ENCODE measurements at regions not wholly inside any gene's neighbourhood (a gene's known extent, or its start where the extent isn't known, plus 50 kb on each side); places are given as distances from the start of the nearest gene placed in this dataset.

DNA sequence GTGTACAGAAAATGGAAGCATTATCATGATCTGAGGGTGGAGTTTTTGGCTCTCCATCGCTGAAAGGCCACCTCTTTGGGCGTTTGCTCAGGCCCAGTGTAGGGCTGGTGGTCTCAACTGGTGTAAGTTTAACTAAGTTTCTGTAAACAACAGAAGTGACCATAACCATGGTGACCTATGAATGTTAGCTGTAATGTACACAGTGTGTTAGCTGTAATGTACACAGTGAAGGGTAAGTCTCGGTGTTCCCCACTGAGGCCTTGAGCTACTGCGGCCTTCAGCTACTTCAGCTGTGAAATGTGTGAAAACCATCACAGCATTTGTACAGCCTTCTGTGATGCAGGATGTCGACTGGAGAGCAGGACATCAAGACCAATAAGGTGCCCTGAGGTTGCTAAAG, 185.2 kb downstream of the MYLK4 start:
- no peak for ATAC-seq

DNA sequence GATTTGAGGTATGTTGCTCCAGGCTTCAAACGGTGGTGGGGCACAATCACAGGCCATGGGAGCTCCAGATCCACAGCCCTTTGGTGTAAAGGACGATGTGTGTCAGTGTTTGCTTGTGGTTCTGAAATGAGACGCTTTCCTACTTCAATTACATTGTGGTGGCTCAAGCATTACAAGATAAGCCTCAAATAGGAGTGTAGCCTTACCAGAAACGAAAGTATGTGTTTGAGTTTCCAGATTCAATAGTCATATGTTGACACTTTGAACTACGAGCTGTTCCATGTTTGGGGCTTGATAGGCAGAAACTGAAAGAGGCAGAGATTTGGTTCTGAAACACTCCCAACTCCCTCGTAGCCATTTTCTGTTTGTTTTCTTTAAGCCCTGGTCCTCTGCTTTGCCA, 187.1 kb downstream of the MYLK4 start:
- H3K9me3 ChIP-seq = no peaks in the 10 kb centered on the region
- H3K36me3 ChIP-seq = no peaks in the 10 kb centered on the region
- no peak overlapping the region for H3K4me3 ChIP-seq
- TF ChIP-seq, protein P1, sequence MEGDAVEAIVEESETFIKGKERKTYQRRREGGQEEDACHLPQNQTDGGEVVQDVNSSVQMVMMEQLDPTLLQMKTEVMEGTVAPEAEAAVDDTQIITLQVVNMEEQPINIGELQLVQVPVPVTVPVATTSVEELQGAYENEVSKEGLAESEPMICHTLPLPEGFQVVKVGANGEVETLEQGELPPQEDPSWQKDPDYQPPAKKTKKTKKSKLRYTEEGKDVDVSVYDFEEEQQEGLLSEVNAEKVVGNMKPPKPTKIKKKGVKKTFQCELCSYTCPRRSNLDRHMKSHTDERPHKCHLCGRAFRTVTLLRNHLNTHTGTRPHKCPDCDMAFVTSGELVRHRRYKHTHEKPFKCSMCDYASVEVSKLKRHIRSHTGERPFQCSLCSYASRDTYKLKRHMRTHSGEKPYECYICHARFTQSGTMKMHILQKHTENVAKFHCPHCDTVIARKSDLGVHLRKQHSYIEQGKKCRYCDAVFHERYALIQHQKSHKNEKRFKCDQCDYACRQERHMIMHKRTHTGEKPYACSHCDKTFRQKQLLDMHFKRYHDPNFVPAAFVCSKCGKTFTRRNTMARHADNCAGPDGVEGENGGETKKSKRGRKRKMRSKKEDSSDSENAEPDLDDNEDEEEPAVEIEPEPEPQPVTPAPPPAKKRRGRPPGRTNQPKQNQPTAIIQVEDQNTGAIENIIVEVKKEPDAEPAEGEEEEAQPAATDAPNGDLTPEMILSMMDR (IDR thresholded peaks at IDR 0.05) = no peak
- ATAC-seq (peak; percentile 92), DNase-seq (peak in 1 of 4 donors; percentile 34)
- peaks cover 0 to 6% of the 10 kb centered on the region in 2 donors for H3K4me1 ChIP-seq
- no peaks in the 10 kb centered on the region for H3K27me3 ChIP-seq
- intact Hi-C loops (cut with DNase I) = no loop called here
- H3K27ac ChIP-seq = peak overlapping the region in 1 of 2 donors; percentile 53

More for the DNA sequence above, 185.2 kb downstream of the MYLK4 start:
- Histone ChIP-seq H3K27ac (no peak overlapping the region), H3K36me3 (no peaks in the 10 kb centered on the region), H3K4me1 (peaks cover 0 to 6% of the 10 kb centered on the region in 2 donors), H3K27me3 (no peaks in the 10 kb centered on the region), H3K9me3 (no peaks in the 10 kb centered on the region), H3K4me3 (no peak overlapping the region)
- intact Hi-C loops (cut with DNase I) = no loop called here
- DNase-seq = no peak
- TF ChIP-seq, protein P1 (IDR thresholded peaks at IDR 0.05) = no peak

DNA sequence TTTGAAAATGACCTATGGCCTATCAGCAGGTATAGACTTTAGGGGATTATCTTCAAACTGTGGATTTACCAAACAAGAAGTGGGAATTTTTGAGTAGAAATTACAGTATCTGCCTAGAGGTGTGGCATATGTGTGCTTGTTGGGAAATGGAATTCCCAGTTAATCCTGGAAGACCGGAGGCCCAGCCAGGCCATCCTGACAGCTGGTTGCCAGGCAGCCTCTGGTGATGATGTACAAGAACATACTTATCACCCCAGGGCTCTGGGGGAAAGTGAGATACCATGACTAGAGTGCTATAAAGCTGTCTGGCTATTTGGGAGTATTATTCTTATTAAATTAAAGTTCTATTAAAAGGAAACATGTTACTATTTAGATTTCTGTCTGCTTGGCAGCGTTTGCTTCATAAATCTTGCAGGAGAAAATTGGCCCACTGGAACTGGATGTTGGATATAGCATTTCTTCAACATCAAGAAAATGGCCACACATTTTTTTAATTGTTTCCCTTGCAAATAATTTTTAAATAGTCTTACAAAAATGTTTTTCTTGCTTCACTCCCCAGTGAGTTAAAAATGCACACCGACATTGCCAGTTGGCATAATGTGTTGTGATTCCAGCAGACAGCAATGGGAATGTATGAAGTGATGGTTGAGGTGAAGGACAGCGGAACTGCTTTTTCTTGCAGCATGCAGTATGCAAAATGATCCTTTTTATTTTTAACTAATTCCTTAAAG, 187.8 kb downstream of the MYLK4 start:
- H3K27me3 ChIP-seq = no peaks in the 10 kb centered on the region
- no peaks in the 10 kb centered on the region for H3K36me3 ChIP-seq
- H3K4me1 ChIP-seq = peaks cover 0 to 6% of the 10 kb centered on the region in 2 donors
- H3K27ac ChIP-seq = no peak overlapping the region
- no peak overlapping the region for H3K4me3 ChIP-seq
- ATAC-seq (peak; percentile 25), DNase-seq (peak in 2 of 4 donors; percentile 54 to 60)
- TF ChIP-seq, protein P1 (IDR thresholded peaks at IDR 0.05) = no peak
- intact Hi-C loops (cut with DNase I) = no loop called here
- H3K9me3 ChIP-seq = no peaks in the 10 kb centered on the region

DNA sequence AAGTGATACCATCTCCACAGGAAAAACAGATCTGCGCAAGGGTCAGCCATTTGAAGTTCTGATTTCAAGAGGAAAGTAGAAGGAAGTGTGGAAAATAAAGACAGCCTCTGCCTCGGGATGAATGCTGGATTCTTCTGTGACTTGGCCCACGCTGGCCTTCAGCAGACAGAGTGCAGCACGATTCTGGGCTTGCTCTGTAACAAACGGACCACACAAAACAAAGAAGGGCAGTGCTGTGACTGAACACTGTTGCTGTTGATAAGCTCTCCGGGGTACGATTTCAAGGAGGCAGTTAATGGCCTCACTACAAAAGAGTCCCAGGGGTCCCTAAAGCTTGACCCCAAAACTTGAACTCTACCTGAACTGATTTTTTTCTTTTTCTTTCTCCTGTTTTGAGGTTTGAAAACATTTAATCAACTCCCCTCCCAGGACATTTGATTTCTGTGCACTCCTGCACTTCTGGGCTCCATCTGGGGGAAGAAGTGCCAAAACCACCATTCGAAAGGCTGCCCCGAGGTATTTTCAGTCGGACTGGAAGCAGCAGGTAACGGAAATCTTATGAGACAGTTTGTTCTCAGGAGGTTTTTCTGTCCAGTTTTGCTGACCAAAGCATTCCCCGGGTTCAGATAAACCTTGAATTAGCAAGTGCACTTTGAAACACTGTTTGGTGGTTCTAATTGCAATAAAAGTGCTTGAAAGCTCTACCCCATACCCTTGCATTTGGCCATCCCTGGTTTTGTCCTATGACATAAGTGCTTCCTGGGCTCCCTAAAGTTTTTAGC, 189.6 kb downstream of the MYLK4 start:
- Histone ChIP-seq H3K36me3 (no peaks in the 10 kb centered on the region), H3K9me3 (no peaks in the 10 kb centered on the region), H3K27ac (no peak overlapping the region), H3K4me1 (peaks cover 0 to 6% of the 10 kb centered on the region in 2 donors), H3K27me3 (no peaks in the 10 kb centered on the region), H3K4me3 (no peak overlapping the region)
- ATAC-seq (no peak), DNase-seq (no peak)
- intact Hi-C loops (cut with DNase I) = no loop called here
- TF ChIP-seq, protein P1 (IDR thresholded peaks at IDR 0.05) = no peak

DNA sequence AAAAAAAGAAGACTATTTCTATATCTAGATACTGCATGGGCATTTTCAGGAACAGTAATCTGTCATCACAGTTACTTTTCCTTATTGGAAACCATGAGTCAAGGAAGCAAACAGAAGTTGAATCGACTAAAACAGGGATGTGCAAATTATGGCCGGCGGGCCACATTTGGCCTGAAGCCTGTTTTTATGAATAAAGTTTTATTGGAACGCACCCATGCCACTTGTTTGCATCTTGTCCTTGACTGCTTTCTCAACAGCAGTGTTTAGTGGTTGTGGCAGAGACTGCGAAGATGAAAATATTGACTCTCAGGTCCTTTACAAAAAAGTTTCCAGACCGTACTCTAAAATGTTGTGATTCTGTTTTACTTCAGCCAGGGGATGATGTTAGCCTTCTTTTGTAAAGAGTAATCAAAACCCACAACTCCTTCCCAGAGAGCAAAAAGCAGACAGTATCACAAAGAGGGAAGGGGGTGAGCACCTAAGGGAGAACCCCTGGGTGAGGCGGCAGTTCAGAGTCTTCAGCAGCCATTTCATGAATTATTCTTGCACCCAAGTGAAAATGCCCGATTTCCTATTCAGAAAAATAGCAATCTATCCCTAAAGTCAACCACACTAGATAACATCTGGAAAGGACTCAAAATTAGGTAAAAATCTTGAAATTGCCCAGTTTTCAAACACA, 190.4 kb downstream of the MYLK4 start:
- H3K36me3 ChIP-seq = no peaks in the 10 kb centered on the region
- no peak overlapping the region for H3K4me3 ChIP-seq
- ATAC-seq (no peak), DNase-seq (no peak)
- H3K27ac ChIP-seq = no peak overlapping the region
- intact Hi-C loops (cut with DNase I) = no loop called here
- TF ChIP-seq, protein P1 (IDR thresholded peaks at IDR 0.05) = no peak
- H3K4me1 ChIP-seq = peaks cover 0 to 6% of the 10 kb centered on the region in 2 donors
- H3K27me3 ChIP-seq = no peaks in the 10 kb centered on the region
- no peaks in the 10 kb centered on the region for H3K9me3 ChIP-seq

All from left lung (tissue), 4 donors.